GM13976 (cell line): ENCODE measurements at regions not wholly inside any gene's neighbourhood (a gene's known extent, or its start where the extent isn't known, plus 50 kb on each side); places are given as distances from the start of the nearest gene placed in this dataset.

Source experiments
- DNase-seq: peaks from one replicate; pipeline ENCODE4 v3.0.0; 2012; ENCODE audit warnings: low spot score
- CTCF ChIP-seq: IDR thresholded peaks from 2 replicates; pipeline ENCODE4 v1.5.1; 2012; ENCODE audit warnings: borderline replicate concordance, mild to moderate bottlenecking; ENCODE audit not compliant: insufficient read depth; ENCODE audit errors: extremely low read depth, missing control alignments, control extremely low read depth
- in situ Hi-C: fragments of 300-500 bp; cut with MboI; formaldehyde crosslinking; loops from one replicate; pipeline ENCODE4 v1.12.0; 2022; ENCODE audit warnings: low sequenced_read_pairs, mixed read lengths, inconsistent platforms; ENCODE audit not compliant: unreplicated experiment

DNA sequence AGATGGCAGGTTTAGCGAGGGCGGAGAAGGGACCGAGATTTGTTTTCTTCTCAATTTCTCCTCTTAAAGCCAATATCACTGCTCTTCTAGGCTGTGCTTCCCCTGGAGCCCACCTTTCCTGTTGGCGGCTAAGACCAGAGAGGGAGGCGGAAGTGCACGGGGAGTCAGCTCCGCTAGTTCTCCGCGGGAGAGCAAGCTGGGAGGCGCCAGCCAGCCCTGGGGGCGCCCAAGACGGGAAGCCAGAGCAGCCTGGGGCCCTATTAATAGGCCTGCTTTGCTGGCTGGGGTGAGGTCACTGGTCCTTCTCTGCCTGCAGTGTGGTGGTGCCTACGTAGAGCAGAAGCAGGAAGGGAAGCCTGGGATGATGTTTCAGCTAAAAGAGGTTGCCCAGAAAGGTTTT, 61.6 kb downstream of the LSM5 start:
- in situ Hi-C loops = no loop called here
- DNase-seq = no peak
- no peak for TF ChIP-seq CTCF

GRCh38 chr7:32427769-32428291, 62.4 kb downstream of the LSM5 start:
- in situ Hi-C loops = no loop called here
- DNase-seq = peak; percentile 69
- TF ChIP-seq CTCF = no peak

GRCh38 chr7:32416846-32417245, 73.3 kb downstream of the LSM5 start:
- no peak for DNase-seq
- in situ Hi-C loops = no loop called here
- TF ChIP-seq CTCF = no peak

- no peak for TF ChIP-seq CTCF
- no peak for DNase-seq
- in situ Hi-C loops = no loop called here
These were observed 74.2 kb downstream of the LSM5 start for GRCh38 chr7:32415936-32416335.

GRCh38 chr7:32415519-32415918, 74.7 kb downstream of the LSM5 start:
- in situ Hi-C loops = no loop called here
- no peak for DNase-seq
- no peak for TF ChIP-seq CTCF

GRCh38 chr7:32412471-32412870, 77.7 kb downstream of the LSM5 start:
- no peak for TF ChIP-seq CTCF
- no peak for DNase-seq
- in situ Hi-C loops = no loop called here

- TF ChIP-seq CTCF = no peak
- no peak for DNase-seq
- in situ Hi-C loops = no loop called here
These were observed 79.6 kb downstream of the LSM5 start for GRCh38 chr7:32410545-32410944.
